ENCODE measurements at regions not wholly inside any gene's neighbourhood (a gene's known extent, or its start where the extent isn't known, plus 50 kb on each side); places are given as distances from the start of the nearest gene placed in this dataset.

DNA sequence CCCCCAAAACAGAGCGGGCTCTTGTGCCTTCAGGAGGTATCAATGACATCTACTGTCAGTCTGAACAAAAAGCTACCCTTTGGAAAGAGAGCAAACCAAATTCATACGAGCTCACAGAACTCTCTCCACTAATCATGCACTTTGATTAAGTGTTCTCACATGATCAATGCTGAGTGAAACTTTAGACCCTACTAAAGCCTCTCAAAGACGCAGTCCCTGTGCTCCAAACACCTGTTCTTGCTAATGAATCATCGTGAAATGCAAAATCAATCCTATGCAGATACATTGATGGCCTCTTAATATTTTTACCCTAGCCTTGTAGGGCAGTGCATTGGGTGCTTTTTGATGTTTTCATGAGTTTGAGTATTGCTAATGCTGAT, 113.4 kb downstream of the ZBTB18 start:
- H3K4me3 ChIP-seq (ENCODE audit: insufficient read depth, low read depth, low read length, poor library complexity, severe bottlenecking): no peak overlapping the region
- no peaks in the 10 kb centered on the region for H3K9me3 ChIP-seq (ENCODE audit: control insufficient read depth, low read length)
- no peaks in the 10 kb centered on the region for H3K27me3 ChIP-seq (replicated peaks; ENCODE audit: control insufficient read depth, insufficient read depth, low read length, poor library complexity, severe bottlenecking)
- H3K36me3 ChIP-seq (ENCODE audit: control insufficient read depth, insufficient read depth, low read length): no peaks in the 10 kb centered on the region
- H3K4me1 ChIP-seq (ENCODE audit: control insufficient read depth, insufficient read depth, low read length, poor library complexity, severe bottlenecking): no peaks in the 10 kb centered on the region
- DNase-seq: no peak
- H3K27ac ChIP-seq (ENCODE audit: insufficient read depth, low read length, poor library complexity, severe bottlenecking): no peak overlapping the region

DNA sequence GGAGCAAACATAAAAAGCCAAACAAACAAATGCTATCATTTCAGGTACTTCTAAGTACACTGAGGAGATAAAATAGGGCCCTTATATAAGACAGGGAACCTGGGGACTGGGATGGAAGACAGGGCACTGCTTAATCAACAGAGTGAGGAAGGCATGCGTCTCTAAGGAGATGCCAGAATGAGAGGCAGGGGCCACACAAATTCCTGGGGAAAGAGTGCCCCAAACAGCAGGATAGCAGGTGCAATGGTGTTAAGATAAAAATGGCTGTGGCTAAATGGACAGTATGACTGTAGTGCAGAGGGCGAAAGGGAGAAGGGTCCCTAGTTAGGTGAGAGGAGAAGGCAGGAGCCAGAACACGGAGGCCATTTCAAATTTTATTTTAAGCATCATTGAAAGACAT, 113.9 kb downstream of the ZBTB18 start:
- DNase-seq: no peak
- Histone ChIP-seq H3K27me3 (replicated peaks; ENCODE audit: control insufficient read depth, insufficient read depth, low read length, poor library complexity, severe bottlenecking) (no peaks in the 10 kb centered on the region), H3K27ac (ENCODE audit: insufficient read depth, low read length, poor library complexity, severe bottlenecking) (no peak overlapping the region), H3K4me1 (ENCODE audit: control insufficient read depth, insufficient read depth, low read length, poor library complexity, severe bottlenecking) (no peaks in the 10 kb centered on the region), H3K9me3 (ENCODE audit: control insufficient read depth, low read length) (no peaks in the 10 kb centered on the region), H3K4me3 (ENCODE audit: insufficient read depth, low read depth, low read length, poor library complexity, severe bottlenecking) (no peak overlapping the region), H3K36me3 (ENCODE audit: control insufficient read depth, insufficient read depth, low read length) (no peaks in the 10 kb centered on the region)

DNA sequence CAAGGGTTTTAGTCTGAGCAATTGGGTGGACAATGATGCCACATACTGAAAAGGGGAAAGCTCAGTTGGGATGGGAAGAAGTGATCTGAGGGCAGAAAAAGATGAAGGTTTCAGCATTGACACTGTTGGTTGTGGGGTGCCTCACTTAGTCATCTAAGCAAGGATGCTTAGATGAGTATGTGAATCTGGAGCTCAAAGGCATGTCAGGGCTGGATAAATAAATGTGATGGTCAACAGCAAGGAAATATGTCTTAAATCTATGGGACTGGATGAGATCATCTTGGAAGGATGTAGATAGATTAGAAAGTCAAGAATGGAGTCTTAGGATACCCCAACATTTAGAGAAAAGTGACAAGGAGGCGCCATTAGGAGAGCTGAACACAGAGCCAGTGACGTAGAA, 114.6 kb downstream of the ZBTB18 start:
- Histone ChIP-seq H3K4me3 (ENCODE audit: insufficient read depth, low read depth, low read length, poor library complexity, severe bottlenecking) (no peak overlapping the region), H3K4me1 (ENCODE audit: control insufficient read depth, insufficient read depth, low read length, poor library complexity, severe bottlenecking) (no peaks in the 10 kb centered on the region), H3K27me3 (replicated peaks; ENCODE audit: control insufficient read depth, insufficient read depth, low read length, poor library complexity, severe bottlenecking) (no peaks in the 10 kb centered on the region), H3K36me3 (ENCODE audit: control insufficient read depth, insufficient read depth, low read length) (no peaks in the 10 kb centered on the region), H3K27ac (ENCODE audit: insufficient read depth, low read length, poor library complexity, severe bottlenecking) (no peak overlapping the region), H3K9me3 (ENCODE audit: control insufficient read depth, low read length) (no peaks in the 10 kb centered on the region)
- DNase-seq: no peak

DNA sequence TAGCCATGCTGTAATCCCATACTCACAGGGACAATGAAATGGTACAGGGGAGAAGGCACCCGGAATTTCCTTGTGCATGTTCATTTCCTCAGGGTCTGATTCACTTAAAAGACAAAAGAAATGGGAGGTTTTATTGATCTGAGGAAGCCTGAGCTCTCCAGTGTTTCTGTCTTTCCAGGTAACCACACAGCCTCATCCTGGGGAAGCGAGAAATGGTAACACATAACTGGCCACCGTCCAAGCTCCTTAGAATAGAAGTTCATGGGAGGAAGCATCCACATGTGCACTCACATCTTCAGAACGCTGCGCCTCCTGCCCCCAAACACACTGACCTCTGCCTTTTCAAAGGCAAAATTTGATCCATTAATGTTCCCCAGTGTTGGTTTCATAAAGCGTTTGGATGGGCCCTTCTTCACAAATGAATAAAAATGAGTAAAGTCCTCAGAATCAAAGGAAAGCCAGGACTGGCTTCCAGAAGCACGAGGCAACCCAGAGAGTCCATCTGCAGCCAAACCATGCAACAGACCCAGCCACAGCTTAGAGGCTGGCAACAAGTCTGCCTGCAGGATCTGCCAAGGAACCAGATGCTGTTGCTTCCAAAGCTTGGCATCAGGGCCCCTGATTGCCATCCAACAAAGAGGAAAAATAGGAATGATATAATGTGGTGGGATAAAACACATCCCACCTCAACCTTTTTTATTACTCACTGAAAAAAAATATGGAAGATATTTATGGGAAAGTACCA, 120.3 kb downstream of the ZBTB18 start:
- H3K27me3 ChIP-seq (replicated peaks; ENCODE audit: control insufficient read depth, insufficient read depth, low read length, poor library complexity, severe bottlenecking): no peaks in the 10 kb centered on the region
- no peaks in the 10 kb centered on the region for H3K4me1 ChIP-seq (ENCODE audit: control insufficient read depth, insufficient read depth, low read length, poor library complexity, severe bottlenecking)
- no peak overlapping the region for H3K4me3 ChIP-seq (ENCODE audit: insufficient read depth, low read depth, low read length, poor library complexity, severe bottlenecking)
- no peak for DNase-seq
- H3K9me3 ChIP-seq (ENCODE audit: control insufficient read depth, low read length): no peaks in the 10 kb centered on the region
- H3K36me3 ChIP-seq (ENCODE audit: control insufficient read depth, insufficient read depth, low read length): no peaks in the 10 kb centered on the region
- H3K27ac ChIP-seq (ENCODE audit: insufficient read depth, low read length, poor library complexity, severe bottlenecking): no peak overlapping the region

DNA sequence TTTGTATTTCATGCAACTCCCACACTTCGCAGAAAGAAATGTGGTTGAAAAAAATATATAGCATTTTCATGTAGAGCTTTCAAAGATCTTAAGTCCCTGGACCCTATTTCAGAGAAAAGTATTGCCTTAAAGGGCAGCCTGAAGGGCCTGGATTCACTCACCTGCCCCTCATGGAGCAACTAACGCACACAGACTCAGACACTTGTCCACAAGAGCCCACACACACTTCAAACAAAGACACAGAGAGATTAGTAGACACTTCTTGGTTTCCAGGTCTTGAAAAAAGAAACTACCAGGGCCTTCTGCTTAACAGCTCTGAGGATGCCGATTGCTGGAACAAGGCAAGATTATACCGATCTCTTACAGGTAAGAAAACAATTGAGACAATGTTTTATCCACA, 122.2 kb downstream of the ZBTB18 start:
- H3K36me3 ChIP-seq (ENCODE audit: control insufficient read depth, insufficient read depth, low read length): no peaks in the 10 kb centered on the region
- no peak overlapping the region for H3K4me3 ChIP-seq (ENCODE audit: insufficient read depth, low read depth, low read length, poor library complexity, severe bottlenecking)
- DNase-seq: no peak
- no peaks in the 10 kb centered on the region for H3K27me3 ChIP-seq (replicated peaks; ENCODE audit: control insufficient read depth, insufficient read depth, low read length, poor library complexity, severe bottlenecking)
- H3K4me1 ChIP-seq (ENCODE audit: control insufficient read depth, insufficient read depth, low read length, poor library complexity, severe bottlenecking): no peaks in the 10 kb centered on the region
- H3K9me3 ChIP-seq (ENCODE audit: control insufficient read depth, low read length): no peaks in the 10 kb centered on the region
- H3K27ac ChIP-seq (ENCODE audit: insufficient read depth, low read length, poor library complexity, severe bottlenecking): no peak overlapping the region

DNA sequence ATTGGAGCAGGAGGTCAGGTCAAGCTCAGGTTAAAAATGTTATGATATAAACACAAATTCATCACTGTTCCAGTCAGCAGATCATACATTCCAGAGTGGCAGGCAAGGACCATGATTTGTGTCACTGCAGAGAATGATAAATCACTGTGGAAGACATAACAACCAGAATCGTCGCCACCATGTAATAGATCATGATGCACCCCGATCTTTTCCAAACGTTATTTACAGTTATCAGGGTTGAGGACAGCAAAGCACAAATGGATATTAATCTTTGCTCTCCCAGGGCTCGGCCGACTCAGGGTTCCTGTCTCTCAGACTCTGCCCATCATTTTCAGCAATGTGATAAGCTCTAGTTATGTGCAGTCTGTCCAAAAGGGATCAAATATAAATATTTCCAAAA, 122.7 kb downstream of the ZBTB18 start:
- no peaks in the 10 kb centered on the region for H3K36me3 ChIP-seq (ENCODE audit: control insufficient read depth, insufficient read depth, low read length)
- H3K9me3 ChIP-seq (ENCODE audit: control insufficient read depth, low read length): no peaks in the 10 kb centered on the region
- no peaks in the 10 kb centered on the region for H3K27me3 ChIP-seq (replicated peaks; ENCODE audit: control insufficient read depth, insufficient read depth, low read length, poor library complexity, severe bottlenecking)
- H3K27ac ChIP-seq (ENCODE audit: insufficient read depth, low read length, poor library complexity, severe bottlenecking): no peak overlapping the region
- no peak overlapping the region for H3K4me3 ChIP-seq (ENCODE audit: insufficient read depth, low read depth, low read length, poor library complexity, severe bottlenecking)
- H3K4me1 ChIP-seq (ENCODE audit: control insufficient read depth, insufficient read depth, low read length, poor library complexity, severe bottlenecking): no peaks in the 10 kb centered on the region
- no peak for DNase-seq

DNA sequence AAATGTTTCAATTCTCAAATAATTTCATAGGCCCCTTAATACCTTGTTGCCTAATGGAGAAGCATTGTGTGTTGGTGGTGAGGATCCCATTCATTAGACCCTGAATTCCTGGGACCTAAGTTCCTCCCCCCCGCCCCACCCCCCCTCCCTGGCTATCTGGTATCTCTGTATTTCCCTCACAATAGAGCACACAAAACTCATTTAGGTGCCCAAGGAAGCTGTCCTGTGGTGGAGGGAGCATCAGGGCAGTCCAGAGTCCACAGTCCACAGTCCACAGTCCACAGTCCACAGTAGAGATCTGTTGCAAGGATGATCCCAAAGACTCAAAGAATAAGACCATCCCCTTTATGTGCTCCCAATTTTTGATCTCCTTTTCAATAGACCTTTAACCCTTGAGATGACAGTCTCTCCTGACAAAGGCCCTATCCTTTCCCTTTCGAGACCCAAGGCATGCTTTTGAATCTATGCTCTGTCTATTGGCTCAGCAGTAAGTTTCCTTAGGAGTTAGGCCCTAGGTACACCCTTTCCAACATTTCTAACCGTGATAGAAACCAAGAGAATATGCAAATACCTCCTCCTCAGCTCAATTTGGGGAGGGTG, 123.9 kb downstream of the ZBTB18 start:
- Histone ChIP-seq H3K4me3 (ENCODE audit: insufficient read depth, low read depth, low read length, poor library complexity, severe bottlenecking) (no peak overlapping the region), H3K9me3 (ENCODE audit: control insufficient read depth, low read length) (no peaks in the 10 kb centered on the region), H3K27me3 (replicated peaks; ENCODE audit: control insufficient read depth, insufficient read depth, low read length, poor library complexity, severe bottlenecking) (no peaks in the 10 kb centered on the region), H3K27ac (ENCODE audit: insufficient read depth, low read length, poor library complexity, severe bottlenecking) (no peak overlapping the region), H3K4me1 (ENCODE audit: control insufficient read depth, insufficient read depth, low read length, poor library complexity, severe bottlenecking) (no peaks in the 10 kb centered on the region), H3K36me3 (ENCODE audit: control insufficient read depth, insufficient read depth, low read length) (no peaks in the 10 kb centered on the region)
- DNase-seq: no peak

DNA sequence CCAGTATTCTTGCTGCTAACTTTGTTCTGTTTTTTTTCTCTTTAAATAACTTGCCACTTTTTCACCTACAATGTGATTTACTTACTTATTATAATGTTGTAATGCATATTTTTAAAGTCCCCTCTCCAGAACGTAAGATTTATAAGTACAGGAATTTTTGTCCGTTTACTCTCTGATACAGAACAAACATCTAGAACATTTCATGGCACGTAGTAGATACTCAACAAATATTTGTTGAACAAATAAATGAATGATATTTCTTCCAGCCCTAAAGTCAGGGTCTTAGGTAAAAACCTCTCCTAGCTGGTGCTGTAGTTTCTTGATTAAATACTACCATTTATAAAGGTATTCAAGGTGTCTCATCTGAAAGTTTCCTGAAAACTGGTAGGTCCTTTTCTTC, 125.1 kb downstream of the ZBTB18 start:
- Histone ChIP-seq H3K4me1 (ENCODE audit: control insufficient read depth, insufficient read depth, low read length, poor library complexity, severe bottlenecking) (no peaks in the 10 kb centered on the region), H3K9me3 (ENCODE audit: control insufficient read depth, low read length) (no peaks in the 10 kb centered on the region), H3K36me3 (ENCODE audit: control insufficient read depth, insufficient read depth, low read length) (no peaks in the 10 kb centered on the region), H3K4me3 (ENCODE audit: insufficient read depth, low read depth, low read length, poor library complexity, severe bottlenecking) (no peak overlapping the region), H3K27me3 (replicated peaks; ENCODE audit: control insufficient read depth, insufficient read depth, low read length, poor library complexity, severe bottlenecking) (no peaks in the 10 kb centered on the region), H3K27ac (ENCODE audit: insufficient read depth, low read length, poor library complexity, severe bottlenecking) (no peak overlapping the region)
- no peak for DNase-seq

DNA sequence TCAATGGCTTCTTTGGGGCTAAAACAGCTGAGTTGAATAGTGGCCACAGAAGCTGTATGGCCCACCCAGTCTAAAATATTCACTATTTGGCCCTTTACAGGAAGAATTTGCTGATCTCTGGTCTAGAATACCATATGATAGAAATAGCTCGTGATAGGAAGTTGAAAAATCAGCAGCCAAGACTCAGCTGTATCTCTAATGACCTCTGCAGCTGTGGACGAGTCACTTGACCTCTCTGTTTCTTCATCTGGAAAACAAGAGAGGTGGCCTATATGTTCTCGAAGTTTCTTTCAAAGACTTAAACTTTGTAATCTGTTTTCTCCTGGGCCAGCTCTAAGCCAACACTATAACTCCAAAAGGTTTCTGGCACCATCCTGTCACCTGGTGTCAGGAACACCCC, 129.2 kb downstream of the ZBTB18 start:
- Histone ChIP-seq H3K27ac (ENCODE audit: insufficient read depth, low read length, poor library complexity, severe bottlenecking) (no peak overlapping the region), H3K4me1 (ENCODE audit: control insufficient read depth, insufficient read depth, low read length, poor library complexity, severe bottlenecking) (no peaks in the 10 kb centered on the region), H3K4me3 (ENCODE audit: insufficient read depth, low read depth, low read length, poor library complexity, severe bottlenecking) (no peak overlapping the region), H3K27me3 (replicated peaks; ENCODE audit: control insufficient read depth, insufficient read depth, low read length, poor library complexity, severe bottlenecking) (no peaks in the 10 kb centered on the region), H3K36me3 (ENCODE audit: control insufficient read depth, insufficient read depth, low read length) (no peaks in the 10 kb centered on the region), H3K9me3 (ENCODE audit: control insufficient read depth, low read length) (no peaks in the 10 kb centered on the region)
- DNase-seq: no peak

DNA sequence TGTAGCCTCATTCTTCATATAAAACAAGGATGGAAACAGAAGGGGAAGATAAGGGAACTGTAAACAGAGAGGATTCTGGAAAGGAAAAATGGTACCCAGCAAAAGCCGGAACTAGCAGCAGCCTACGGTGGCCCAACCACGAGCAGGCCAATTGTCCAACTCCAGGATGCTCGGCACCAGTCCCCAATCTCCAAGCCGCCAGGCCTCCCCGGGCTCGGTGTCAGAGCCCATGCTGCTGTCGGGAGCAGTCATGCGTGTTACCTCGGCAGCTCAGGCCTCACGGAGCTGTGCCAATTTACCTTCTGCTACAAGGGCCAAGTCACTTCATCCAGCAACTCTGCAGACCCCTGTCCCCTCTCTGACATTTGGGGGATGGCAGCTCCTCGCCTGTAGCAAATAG, 130.8 kb downstream of the ZBTB18 start:
- no peak overlapping the region for H3K27ac ChIP-seq (ENCODE audit: insufficient read depth, low read length, poor library complexity, severe bottlenecking)
- no peaks in the 10 kb centered on the region for H3K9me3 ChIP-seq (ENCODE audit: control insufficient read depth, low read length)

More for the DNA sequence above, 130.8 kb downstream of the ZBTB18 start:
- H3K36me3 ChIP-seq (ENCODE audit: control insufficient read depth, insufficient read depth, low read length): no peaks in the 10 kb centered on the region
- no peak for DNase-seq
- no peaks in the 10 kb centered on the region for H3K4me1 ChIP-seq (ENCODE audit: control insufficient read depth, insufficient read depth, low read length, poor library complexity, severe bottlenecking)
- H3K27me3 ChIP-seq (replicated peaks; ENCODE audit: control insufficient read depth, insufficient read depth, low read length, poor library complexity, severe bottlenecking): no peaks in the 10 kb centered on the region
- H3K4me3 ChIP-seq (ENCODE audit: insufficient read depth, low read depth, low read length, poor library complexity, severe bottlenecking): no peak overlapping the region
